ENCODE measurements at regions not wholly inside any gene's neighbourhood (a gene's known extent, or its start where the extent isn't known, plus 50 kb on each side); places are given as distances from the start of the nearest gene placed in this dataset.

DNA sequence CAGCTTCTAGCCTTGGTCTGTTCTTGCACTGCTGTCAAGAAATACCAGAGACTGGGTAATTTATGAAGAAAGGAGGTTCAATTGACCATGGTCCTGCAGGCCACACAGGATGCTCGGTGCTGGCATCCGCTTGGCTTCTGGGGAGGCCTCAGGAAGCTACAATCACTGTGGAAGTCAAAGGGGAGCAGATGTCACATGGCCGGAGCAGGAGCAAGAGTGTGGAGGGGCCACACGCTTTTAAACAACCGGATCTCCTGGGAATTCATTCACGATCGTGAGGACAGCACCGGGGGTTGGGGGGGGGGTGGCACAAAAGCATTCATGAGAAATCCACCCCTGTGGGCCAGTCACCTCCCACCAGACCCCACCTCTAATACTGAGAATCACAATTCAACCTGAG is 850.4 kb upstream of the SALL3 start:
- H4K20me1 ChIP-seq (ENCODE audit: control insufficient read depth, extremely low read depth, insufficient read depth, low read length) = no peaks in the 10 kb centered on the region
- no peaks in the 10 kb centered on the region for H3K79me2 ChIP-seq (ENCODE audit: control insufficient read depth, insufficient read depth, low read length)
- no peaks in the 10 kb centered on the region for H3K36me3 ChIP-seq (ENCODE audit: control insufficient read depth in 2 of 2, extremely low read depth in 1 of 2, insufficient read depth in 2 of 2, low read length in 2 of 2)
- no peak for FAIRE-seq
- DNase-seq (ENCODE audit: low read depth, low spot score) = no peak
- TF ChIP-seq EZH2 (IDR thresholded peaks at IDR 0.05; ENCODE audit: low read length) = no peak
- no peak for TF ChIP-seq CTCF (optimal IDR thresholded peaks at IDR 0.05 in 1 of 3, IDR thresholded peaks at IDR 0.05 in 1 of 3, conservative IDR thresholded peaks at IDR 0.05 in 1 of 3; ENCODE audit: extremely low read depth in 1 of 3, insufficient read depth in 2 of 3, low read length in 3 of 3)
- H3K4me3 ChIP-seq (ENCODE audit: control insufficient read depth in 2 of 3, extremely low read depth in 1 of 3, insufficient read depth in 2 of 3, low read depth in 1 of 3, low read length in 3 of 3) = no peak overlapping the region
- H3K4me2 ChIP-seq (ENCODE audit: control insufficient read depth, extremely low read depth, insufficient read depth, low read depth, low read length) = no peak overlapping the region
- H3K9me3 ChIP-seq (ENCODE audit: control insufficient read depth, low read depth, low read length) = peaks cover 22% of the 10 kb centered on the region
- dilution Hi-C loops (cut with MboI; ENCODE audit: extremely low pct_ligation_motif_present, low sequenced_read_pairs) = no loop called here
- no peak overlapping the region for H3K9ac ChIP-seq (ENCODE audit: control insufficient read depth, extremely low read depth, insufficient read depth, low read length)
- H3K4me1 ChIP-seq (ENCODE audit: control insufficient read depth, extremely low read depth, insufficient read depth, low read length) = no peaks in the 10 kb centered on the region
- H3K27me3 ChIP-seq (ENCODE audit: control insufficient read depth, extremely low read depth, insufficient read depth, low read length) = no peaks in the 10 kb centered on the region
- H3K9me1 ChIP-seq (ENCODE audit: control insufficient read depth, extremely low read depth, insufficient read depth, low read length) = no peaks in the 10 kb centered on the region
- H3K27ac ChIP-seq (ENCODE audit: control insufficient read depth, insufficient read depth, low read length) = no peak overlapping the region
- H2AFZ ChIP-seq (ENCODE audit: control insufficient read depth, low read length) = no peak overlapping the region

DNA sequence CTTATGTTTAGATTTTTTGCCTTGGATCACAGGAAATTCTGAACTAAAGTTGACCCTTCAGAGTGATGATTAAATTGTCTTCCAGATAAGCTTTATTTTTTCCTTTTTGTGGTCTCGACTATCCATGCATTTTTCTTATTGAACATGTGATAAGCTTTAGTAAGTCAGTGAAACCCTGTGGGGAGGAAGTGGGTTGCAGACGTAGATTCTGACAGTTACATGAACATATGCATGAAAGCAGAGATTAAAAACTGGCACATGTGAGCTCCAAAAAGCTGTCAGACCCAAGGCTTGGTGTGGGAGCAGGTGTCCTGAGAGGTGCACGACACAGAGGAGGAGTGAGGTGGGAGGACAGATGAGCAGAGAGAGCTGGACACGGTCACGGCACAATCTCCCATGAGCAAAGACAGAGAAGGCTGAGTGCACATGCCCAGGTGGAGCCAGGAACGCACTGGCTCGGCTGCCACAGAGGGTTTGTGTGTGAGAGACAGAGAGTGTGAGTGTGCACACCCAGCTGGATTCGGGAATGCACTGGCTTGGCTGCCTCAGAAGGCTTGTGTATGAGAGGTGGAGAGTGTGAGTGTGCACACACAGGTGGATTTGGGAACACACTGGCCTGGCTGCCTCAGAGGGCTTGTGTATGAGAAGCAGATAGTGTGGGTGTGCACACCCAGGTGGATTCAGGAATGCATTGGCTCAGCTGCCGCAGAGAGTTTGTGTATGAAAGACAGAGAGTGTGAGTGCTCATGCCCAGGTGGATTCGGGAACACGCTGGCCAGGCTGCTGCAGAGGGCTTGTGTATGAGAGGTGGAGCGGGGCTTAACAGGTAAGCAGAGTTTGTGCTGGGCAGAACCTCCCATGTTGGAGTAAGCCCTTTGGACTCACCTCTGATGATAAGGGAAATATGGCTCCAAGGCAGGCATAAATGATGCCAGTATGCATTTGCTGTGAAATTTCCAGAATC is 849.1 kb upstream of the SALL3 start:
- Histone ChIP-seq H3K4me3 (ENCODE audit: control insufficient read depth in 2 of 3, extremely low read depth in 1 of 3, insufficient read depth in 2 of 3, low read depth in 1 of 3, low read length in 3 of 3) (no peak overlapping the region), H3K9me1 (ENCODE audit: control insufficient read depth, extremely low read depth, insufficient read depth, low read length) (no peaks in the 10 kb centered on the region), H3K79me2 (ENCODE audit: control insufficient read depth, insufficient read depth, low read length) (no peaks in the 10 kb centered on the region), H3K4me2 (ENCODE audit: control insufficient read depth, extremely low read depth, insufficient read depth, low read depth, low read length) (no peak overlapping the region), H3K9me3 (ENCODE audit: control insufficient read depth, low read depth, low read length) (peaks cover 20% of the 10 kb centered on the region), H3K9ac (ENCODE audit: control insufficient read depth, extremely low read depth, insufficient read depth, low read length) (no peak overlapping the region), H4K20me1 (ENCODE audit: control insufficient read depth, extremely low read depth, insufficient read depth, low read length) (no peaks in the 10 kb centered on the region), H3K27ac (ENCODE audit: control insufficient read depth, insufficient read depth, low read length) (no peak overlapping the region), H2AFZ (ENCODE audit: control insufficient read depth, low read length) (no peak overlapping the region), H3K36me3 (ENCODE audit: control insufficient read depth in 2 of 2, extremely low read depth in 1 of 2, insufficient read depth in 2 of 2, low read length in 2 of 2) (no peaks in the 10 kb centered on the region), H3K27me3 (ENCODE audit: control insufficient read depth, extremely low read depth, insufficient read depth, low read length) (no peaks in the 10 kb centered on the region), H3K4me1 (ENCODE audit: control insufficient read depth, extremely low read depth, insufficient read depth, low read length) (no peaks in the 10 kb centered on the region)
- no peak for FAIRE-seq
- no peak for TF ChIP-seq CTCF (optimal IDR thresholded peaks at IDR 0.05 in 1 of 3, IDR thresholded peaks at IDR 0.05 in 1 of 3, conservative IDR thresholded peaks at IDR 0.05 in 1 of 3; ENCODE audit: extremely low read depth in 1 of 3, insufficient read depth in 2 of 3, low read length in 3 of 3)
- no peak for TF ChIP-seq EZH2 (IDR thresholded peaks at IDR 0.05; ENCODE audit: low read length)
- dilution Hi-C loops (cut with MboI; ENCODE audit: extremely low pct_ligation_motif_present, low sequenced_read_pairs) = no loop called here
- no peak for DNase-seq (ENCODE audit: low read depth, low spot score)

Data from keratinocyte (primary cell).